GM10266 (cell line): ENCODE measurements at regions not wholly inside any gene's neighbourhood (a gene's known extent, or its start where the extent isn't known, plus 50 kb on each side); places are given as distances from the start of the nearest gene placed in this dataset.

Experiments
- DNase-seq: peaks from one replicate; pipeline ENCODE4 v3.0.0; 2012; ENCODE audit errors: extremely low spot score
- CTCF ChIP-seq: IDR thresholded peaks from 2 replicates; pipeline ENCODE4 v1.5.1; 2012; ENCODE audit warnings: mild to moderate bottlenecking, low read depth; ENCODE audit not compliant: control insufficient read depth, insufficient read depth; ENCODE audit errors: missing control alignments

- no peak for TF ChIP-seq CTCF
- DNase-seq: no peak
These were observed 253.4 kb downstream of the PRL start for GRCh38 chr6:22043284-22043962.

GRCh38 chr6:22045261-22045912, 251.4 kb downstream of the PRL start:
- TF ChIP-seq CTCF: no peak
- no peak for DNase-seq

- no peak for TF ChIP-seq CTCF
These were observed 247.8 kb downstream of the PRL start for GRCh38 chr6:22049002-22049401.

GRCh38 chr6:22053391-22053997, 243.3 kb downstream of the PRL start:
- TF ChIP-seq CTCF: no peak
- no peak for DNase-seq

More at GRCh38 chr6:22049002-22049401, 247.8 kb downstream of the PRL start:
- DNase-seq: no peak

GRCh38 chr6:22056398-22056797, 240.4 kb downstream of the PRL start:
- no peak for TF ChIP-seq CTCF
- no peak for DNase-seq

- TF ChIP-seq CTCF: no peak
- DNase-seq: no peak
These were observed 238.9 kb downstream of the PRL start for GRCh38 chr6:22057962-22058361.

GRCh38 chr6:22059126-22059525, 237.7 kb downstream of the PRL start:
- no peak for TF ChIP-seq CTCF
- no peak for DNase-seq
